ENCODE measurements at regions not wholly inside any gene's neighbourhood (a gene's known extent, or its start where the extent isn't known, plus 50 kb on each side); places are given as distances from the start of the nearest gene placed in this dataset.

GRCh38 chr6:169863710-169864109 is 112.3 kb downstream of the ERMARD start:
- Histone ChIP-seq H3K79me2 (ENCODE audit: control insufficient read depth, insufficient read depth, low read length, unreplicated experiment) (no peaks in the 10 kb centered on the region), H3K36me3 (ENCODE audit: insufficient read depth, low read length) (no peaks in the 10 kb centered on the region), H3K27ac (ENCODE audit: low read depth, low read length) (no peak overlapping the region), H3K27me3 (ENCODE audit: insufficient read depth, low read length) (no peaks in the 10 kb centered on the region), H2AFZ (ENCODE audit: low read length, unreplicated experiment) (no peak overlapping the region), H3K4me1 (ENCODE audit: control insufficient read depth, insufficient read depth, low read length, unreplicated experiment) (no peaks in the 10 kb centered on the region), H3K4me3 (ENCODE audit: low read depth, low read length) (no peak overlapping the region)

- Histone ChIP-seq H3K4me3 (ENCODE audit: low read depth, low read length) (no peak overlapping the region), H3K4me1 (ENCODE audit: control insufficient read depth, insufficient read depth, low read length, unreplicated experiment) (no peaks in the 10 kb centered on the region), H3K27me3 (ENCODE audit: insufficient read depth, low read length) (no peaks in the 10 kb centered on the region), H3K27ac (ENCODE audit: low read depth, low read length) (no peak overlapping the region), H3K36me3 (ENCODE audit: insufficient read depth, low read length) (no peaks in the 10 kb centered on the region), H3K79me2 (ENCODE audit: control insufficient read depth, insufficient read depth, low read length, unreplicated experiment) (no peaks in the 10 kb centered on the region), H2AFZ (ENCODE audit: low read length, unreplicated experiment) (no peak overlapping the region)
Measured at GRCh38 chr6:169862892-169863525, 111.6 kb downstream of the ERMARD start.

- H3K79me2 ChIP-seq (ENCODE audit: control insufficient read depth, insufficient read depth, low read length, unreplicated experiment) = no peaks in the 10 kb centered on the region
- H2AFZ ChIP-seq (ENCODE audit: low read length, unreplicated experiment) = no peak overlapping the region
- H3K4me1 ChIP-seq (ENCODE audit: control insufficient read depth, insufficient read depth, low read length, unreplicated experiment) = no peaks in the 10 kb centered on the region
Measured at GRCh38 chr6:169862043-169862891, 110.8 kb downstream of the ERMARD start.

GRCh38 chr6:169861431-169862042 is 110.1 kb downstream of the ERMARD start:
- Histone ChIP-seq H3K79me2 (ENCODE audit: control insufficient read depth, insufficient read depth, low read length, unreplicated experiment) (no peaks in the 10 kb centered on the region), H3K27ac (ENCODE audit: low read depth, low read length) (no peak overlapping the region), H3K4me1 (ENCODE audit: control insufficient read depth, insufficient read depth, low read length, unreplicated experiment) (no peaks in the 10 kb centered on the region), H3K4me3 (ENCODE audit: low read depth, low read length) (no peak overlapping the region), H3K27me3 (ENCODE audit: insufficient read depth, low read length) (no peaks in the 10 kb centered on the region), H2AFZ (ENCODE audit: low read length, unreplicated experiment) (no peak overlapping the region), H3K36me3 (ENCODE audit: insufficient read depth, low read length) (no peaks in the 10 kb centered on the region)

More at GRCh38 chr6:169862043-169862891, 110.8 kb downstream of the ERMARD start:
- Histone ChIP-seq H3K4me3 (ENCODE audit: low read depth, low read length) (no peak overlapping the region), H3K27me3 (ENCODE audit: insufficient read depth, low read length) (no peaks in the 10 kb centered on the region), H3K36me3 (ENCODE audit: insufficient read depth, low read length) (no peaks in the 10 kb centered on the region), H3K27ac (ENCODE audit: low read depth, low read length) (no peak overlapping the region)

- Histone ChIP-seq H3K4me1 (ENCODE audit: control insufficient read depth, insufficient read depth, low read length, unreplicated experiment) (no peaks in the 10 kb centered on the region), H3K79me2 (ENCODE audit: control insufficient read depth, insufficient read depth, low read length, unreplicated experiment) (no peaks in the 10 kb centered on the region), H3K27me3 (ENCODE audit: insufficient read depth, low read length) (no peaks in the 10 kb centered on the region)
Measured at GRCh38 chr6:169859978-169860703, 108.7 kb downstream of the ERMARD start.

GRCh38 chr6:169859401-169859977 is 108.1 kb downstream of the ERMARD start:
- no peaks in the 10 kb centered on the region for H3K79me2 ChIP-seq (ENCODE audit: control insufficient read depth, insufficient read depth, low read length, unreplicated experiment)
- no peak overlapping the region for H2AFZ ChIP-seq (ENCODE audit: low read length, unreplicated experiment)
- H3K4me3 ChIP-seq (ENCODE audit: low read depth, low read length) = no peak overlapping the region
- no peaks in the 10 kb centered on the region for H3K36me3 ChIP-seq (ENCODE audit: insufficient read depth, low read length)
- H3K27me3 ChIP-seq (ENCODE audit: insufficient read depth, low read length) = no peaks in the 10 kb centered on the region
- H3K4me1 ChIP-seq (ENCODE audit: control insufficient read depth, insufficient read depth, low read length, unreplicated experiment) = no peaks in the 10 kb centered on the region
- no peak overlapping the region for H3K27ac ChIP-seq (ENCODE audit: low read depth, low read length)

More at GRCh38 chr6:169859978-169860703, 108.7 kb downstream of the ERMARD start:
- no peaks in the 10 kb centered on the region for H3K36me3 ChIP-seq (ENCODE audit: insufficient read depth, low read length)
- no peak overlapping the region for H3K27ac ChIP-seq (ENCODE audit: low read depth, low read length)
- H3K4me3 ChIP-seq (ENCODE audit: low read depth, low read length) = no peak overlapping the region
- no peak overlapping the region for H2AFZ ChIP-seq (ENCODE audit: low read length, unreplicated experiment)

GRCh38 chr6:169858935-169859351 is 107.5 kb downstream of the ERMARD start:
- no peaks in the 10 kb centered on the region for H3K4me1 ChIP-seq (ENCODE audit: control insufficient read depth, insufficient read depth, low read length, unreplicated experiment)
- no peaks in the 10 kb centered on the region for H3K79me2 ChIP-seq (ENCODE audit: control insufficient read depth, insufficient read depth, low read length, unreplicated experiment)
- H3K27ac ChIP-seq (ENCODE audit: low read depth, low read length) = no peak overlapping the region
- H3K4me3 ChIP-seq (ENCODE audit: low read depth, low read length) = no peak overlapping the region
- no peaks in the 10 kb centered on the region for H3K27me3 ChIP-seq (ENCODE audit: insufficient read depth, low read length)
- H2AFZ ChIP-seq (ENCODE audit: low read length, unreplicated experiment) = no peak overlapping the region
- no peaks in the 10 kb centered on the region for H3K36me3 ChIP-seq (ENCODE audit: insufficient read depth, low read length)

GRCh38 chr6:169858293-169858934 is 107.0 kb downstream of the ERMARD start:
- no peak overlapping the region for H2AFZ ChIP-seq (ENCODE audit: low read length, unreplicated experiment)
- H3K27ac ChIP-seq (ENCODE audit: low read depth, low read length) = no peak overlapping the region
- H3K36me3 ChIP-seq (ENCODE audit: insufficient read depth, low read length) = no peaks in the 10 kb centered on the region
- H3K4me3 ChIP-seq (ENCODE audit: low read depth, low read length) = no peak overlapping the region
- H3K79me2 ChIP-seq (ENCODE audit: control insufficient read depth, insufficient read depth, low read length, unreplicated experiment) = no peaks in the 10 kb centered on the region
- no peaks in the 10 kb centered on the region for H3K27me3 ChIP-seq (ENCODE audit: insufficient read depth, low read length)
- H3K4me1 ChIP-seq (ENCODE audit: control insufficient read depth, insufficient read depth, low read length, unreplicated experiment) = no peaks in the 10 kb centered on the region

- Histone ChIP-seq H3K27me3 (ENCODE audit: insufficient read depth, low read length) (no peaks in the 10 kb centered on the region), H3K27ac (ENCODE audit: low read depth, low read length) (no peak overlapping the region), H3K79me2 (ENCODE audit: control insufficient read depth, insufficient read depth, low read length, unreplicated experiment) (no peaks in the 10 kb centered on the region), H3K4me3 (ENCODE audit: low read depth, low read length) (no peak overlapping the region), H3K4me1 (ENCODE audit: control insufficient read depth, insufficient read depth, low read length, unreplicated experiment) (no peaks in the 10 kb centered on the region), H2AFZ (ENCODE audit: low read length, unreplicated experiment) (no peak overlapping the region), H3K36me3 (ENCODE audit: insufficient read depth, low read length) (no peaks in the 10 kb centered on the region)
Measured at GRCh38 chr6:169857343-169858292, 106.2 kb downstream of the ERMARD start.
